NCI-H2227 treated with DMSO at 0.1 percent for 48 hours (cell line): ENCODE measurements at regions not wholly inside any gene's neighbourhood (a gene's known extent, or its start where the extent isn't known, plus 50 kb on each side); places are given as distances from the start of the nearest gene placed in this dataset.

Experiments used
- DNase-seq: peaks from one replicate; lab custom pipeline; 2025; lab: John Stamatoyannopoulos, UW

DNA sequence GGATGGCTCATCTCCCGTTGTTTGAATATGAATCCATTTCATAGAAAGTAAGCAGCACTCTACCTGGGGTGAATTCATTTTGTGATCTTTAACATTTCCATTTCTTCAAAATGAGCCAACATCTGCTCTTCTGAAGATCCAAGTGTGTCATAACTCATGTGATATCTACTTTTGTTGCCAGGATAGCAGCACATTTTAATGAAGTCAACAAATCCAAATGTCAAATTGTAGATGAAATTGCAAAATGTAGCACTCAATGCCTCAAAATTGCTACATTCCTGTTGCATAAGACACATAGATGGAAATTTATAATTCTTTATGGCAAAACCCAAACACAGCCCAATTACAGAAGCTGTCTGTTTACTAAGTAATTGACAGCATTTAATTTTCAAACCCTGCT is 360.7 kb downstream of the TMX3 start:
- DNase-seq, result no peak

DNA sequence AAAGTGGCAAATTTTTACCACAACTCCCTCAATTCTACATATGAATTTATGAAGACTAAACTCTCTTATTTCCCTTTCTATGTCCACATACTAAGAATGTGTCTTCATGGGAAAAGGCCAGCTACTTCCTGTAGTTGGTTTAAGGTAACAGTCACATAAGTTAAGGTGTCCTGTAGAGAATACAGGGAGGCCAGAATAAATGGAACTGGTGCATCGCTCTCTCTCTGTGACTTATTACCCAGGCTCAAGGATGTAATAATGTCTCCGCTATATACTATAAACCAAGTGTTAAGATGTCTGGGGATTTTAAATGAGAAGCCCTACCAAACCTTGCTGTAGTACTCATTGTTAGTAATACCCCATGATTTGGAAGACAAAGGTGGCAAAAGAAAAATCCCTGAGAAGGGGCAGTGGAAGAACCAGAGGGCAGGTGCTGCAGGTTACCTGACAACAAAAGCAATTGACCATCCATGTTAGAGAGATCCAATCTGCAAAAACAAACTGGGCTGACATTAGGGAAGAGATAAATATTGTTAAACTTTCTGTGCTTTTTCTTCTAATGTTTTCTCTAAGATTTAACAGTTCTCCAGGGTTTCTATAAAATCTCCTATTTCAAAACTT is 372.8 kb downstream of the TMX3 start:
- no peak for DNase-seq

DNA sequence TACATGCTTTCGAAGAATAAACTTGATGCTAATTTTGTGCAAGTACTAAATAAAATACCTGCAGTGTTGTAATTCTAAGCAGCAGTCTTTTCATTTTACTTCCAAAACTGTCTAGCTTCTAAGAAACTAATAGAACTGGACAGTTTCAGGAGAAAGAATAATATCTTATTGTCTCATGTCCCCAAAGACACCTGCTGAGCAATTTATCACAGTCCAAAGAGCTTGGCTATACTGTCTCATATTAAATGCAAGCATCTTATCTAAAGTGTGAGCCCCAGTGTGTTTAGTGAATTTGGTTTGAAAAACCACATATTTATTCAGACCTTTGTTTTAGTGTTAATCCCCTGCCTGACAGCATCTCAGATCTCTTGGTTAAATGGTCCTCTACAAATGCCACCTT is 374.3 kb downstream of the TMX3 start:
- DNase-seq, result no peak

DNA sequence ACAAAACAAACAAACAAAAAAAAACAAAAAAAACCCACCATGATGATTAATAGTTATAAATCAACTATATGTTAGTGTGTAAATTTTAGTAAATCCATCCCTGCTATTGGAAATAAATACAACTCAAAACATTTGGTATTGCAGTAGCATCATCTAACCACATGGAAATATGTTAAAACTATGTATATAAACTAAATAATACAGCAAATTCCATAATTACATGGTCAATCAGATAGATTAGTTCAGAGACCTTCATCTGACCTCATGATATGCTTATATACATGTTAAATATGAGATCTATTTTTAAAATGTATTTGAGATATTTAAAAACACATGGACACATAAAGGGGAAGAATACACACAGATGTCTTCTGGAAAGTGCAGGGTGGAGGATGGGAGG is 384.2 kb downstream of the TMX3 start:
- DNase-seq, result no peak

DNA sequence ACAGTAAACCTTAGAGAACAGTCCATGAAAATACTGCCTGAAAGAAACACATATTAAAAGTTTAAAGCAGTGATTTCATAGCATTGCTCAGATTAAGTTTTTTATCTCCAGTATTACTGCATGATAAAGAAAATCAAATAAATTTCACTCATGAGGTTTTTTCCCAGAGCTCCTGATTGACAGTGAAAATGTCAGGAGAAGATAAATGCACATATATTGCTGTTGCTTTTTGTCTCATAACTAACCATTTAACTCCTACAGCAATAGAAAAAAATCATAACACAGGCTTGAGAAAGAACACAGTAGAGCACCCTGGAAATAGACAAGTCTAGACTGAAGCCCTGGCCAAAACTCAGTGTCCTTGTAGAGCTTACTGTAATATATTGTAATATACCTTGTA is 391.0 kb downstream of the TMX3 start:
- DNase-seq, result no peak

DNA sequence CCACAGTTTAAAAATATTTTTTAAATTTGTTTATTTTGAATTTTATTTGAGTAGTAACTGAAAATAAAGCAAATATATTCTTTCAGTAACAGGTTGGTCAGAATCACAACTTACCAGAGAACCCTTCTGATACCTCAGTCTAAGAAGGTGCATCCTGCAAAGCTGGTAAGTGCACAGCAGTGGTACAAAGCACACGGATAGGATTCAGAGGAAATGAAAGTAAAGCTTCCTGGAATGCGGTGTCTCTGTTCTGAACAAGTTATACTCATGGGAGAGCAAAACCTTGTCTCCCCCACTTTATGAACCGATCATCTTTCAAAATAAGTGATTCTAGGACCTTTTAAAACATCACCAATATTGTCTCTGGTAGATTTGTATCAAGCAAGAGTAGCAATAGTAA is 398.3 kb downstream of the TMX3 start:
- no peak for DNase-seq

DNA sequence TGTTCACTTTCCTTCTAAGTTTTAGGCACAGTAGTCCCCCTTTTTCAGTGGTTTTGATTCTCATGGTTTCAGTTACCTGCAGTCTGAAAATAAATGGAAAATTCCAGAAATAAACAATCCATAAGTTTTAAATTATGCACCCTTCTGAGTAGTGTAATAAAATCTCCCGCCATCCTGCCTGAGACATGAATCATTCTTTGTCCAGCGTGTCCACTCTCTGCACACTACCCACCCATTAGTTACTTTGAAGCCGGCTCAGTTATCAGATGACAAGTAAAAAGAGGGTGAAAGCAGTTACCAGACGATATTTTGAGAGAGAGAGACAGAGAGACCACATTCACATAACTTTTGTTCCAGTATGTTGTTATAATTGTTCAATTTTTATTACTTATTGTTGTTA is 400.5 kb downstream of the TMX3 start:
- DNase-seq, result no peak

DNA sequence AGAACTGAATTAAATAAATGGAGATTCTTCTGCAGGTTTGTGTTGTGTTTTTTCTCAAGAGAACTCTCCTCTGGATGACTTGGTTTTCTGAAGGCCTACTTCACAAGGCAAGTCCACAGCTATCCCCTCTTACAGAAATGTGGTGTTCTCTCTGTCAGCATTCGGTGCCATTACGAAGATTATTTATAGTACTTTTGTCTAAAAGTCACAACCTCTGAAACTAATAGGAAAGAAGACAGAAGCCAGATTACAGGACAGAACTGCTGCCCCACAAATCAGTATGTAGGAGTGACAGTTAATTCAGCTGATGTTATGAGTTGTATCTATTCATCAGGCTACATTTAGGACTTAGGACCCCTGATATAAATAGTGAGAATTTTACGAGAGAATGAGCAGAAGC is 413.5 kb downstream of the TMX3 start:
- no peak for DNase-seq

DNA sequence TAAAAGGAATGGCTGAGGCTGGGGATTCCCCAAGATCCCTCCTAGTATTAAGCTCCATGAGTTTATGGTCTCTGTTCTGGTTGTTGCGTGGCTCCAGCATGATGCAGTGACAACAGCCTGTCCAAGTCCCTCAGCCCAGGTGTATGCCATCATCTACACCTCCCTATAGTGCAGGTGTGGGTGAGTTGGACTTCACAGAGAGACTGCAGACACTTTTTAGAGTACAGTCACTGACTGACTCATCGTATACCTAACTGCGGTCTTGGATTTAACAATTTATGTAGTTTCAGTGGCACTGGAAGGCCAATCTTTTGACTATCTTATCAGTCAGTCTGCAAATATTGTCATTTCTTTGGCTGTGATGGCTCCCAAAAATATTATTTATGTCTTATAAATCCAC is 415.0 kb downstream of the TMX3 start:
- no peak for DNase-seq

DNA sequence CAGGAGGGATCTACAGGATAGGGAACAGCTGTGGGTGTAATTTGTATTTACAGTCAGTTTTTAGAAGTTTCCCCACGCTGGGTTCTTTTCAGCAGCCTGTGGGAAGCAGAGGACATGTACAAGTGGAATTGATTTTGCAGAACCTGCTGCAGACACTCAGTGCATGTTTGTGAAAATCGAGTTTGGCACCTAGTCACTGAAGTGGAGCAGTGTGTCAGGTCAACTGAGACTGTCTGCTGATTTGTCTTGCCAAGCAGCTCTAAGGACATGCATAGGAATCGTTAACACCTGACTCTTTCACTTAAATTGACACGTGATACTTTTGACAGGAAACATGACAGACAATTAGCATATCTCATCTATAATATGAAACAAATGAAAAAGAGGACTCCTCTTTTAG is 416.6 kb downstream of the TMX3 start:
- DNase-seq, result no peak

DNA sequence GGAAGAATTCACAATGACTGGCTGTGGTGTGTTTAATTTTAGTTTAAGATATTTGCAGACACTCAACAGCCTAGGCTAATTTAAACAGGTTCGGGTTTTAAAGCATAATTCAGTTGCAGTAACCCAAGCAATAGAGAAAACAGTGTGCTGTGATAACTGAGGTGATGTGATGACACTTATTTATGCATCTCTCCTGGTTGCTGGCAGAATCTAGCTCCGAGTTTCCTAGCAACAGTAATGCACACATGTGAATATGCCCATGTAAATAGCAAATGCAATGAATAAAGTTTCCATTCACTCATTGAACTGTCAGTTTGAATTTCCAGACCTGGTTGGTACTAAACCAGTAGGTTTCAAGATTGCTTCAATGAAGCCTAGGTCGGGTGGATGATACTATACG is 426.5 kb downstream of the TMX3 start:
- DNase-seq, result no peak

DNA sequence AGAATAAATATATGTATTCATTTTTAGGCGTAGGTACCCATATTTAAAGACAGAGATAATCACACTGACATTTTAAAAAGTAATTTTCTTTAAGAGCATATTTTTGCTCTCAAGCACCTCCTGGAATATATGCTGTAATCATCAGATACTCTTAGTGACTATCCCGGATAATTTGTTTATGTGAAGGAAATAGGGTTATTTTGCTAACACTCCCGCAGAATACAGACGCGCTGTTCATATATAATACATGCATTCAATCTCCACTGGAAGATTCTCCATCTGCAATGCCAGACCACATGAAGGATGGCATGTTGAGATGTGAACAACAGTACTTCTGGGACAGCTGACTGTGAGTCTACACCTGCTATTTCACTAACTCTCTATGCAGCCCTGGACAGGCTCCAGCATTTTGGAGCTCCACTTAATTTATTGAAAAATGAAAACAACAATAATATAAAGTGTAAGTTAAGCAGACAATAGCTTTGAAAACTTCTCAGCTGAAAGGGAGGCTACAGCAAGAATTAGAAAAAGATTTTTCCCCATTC is 430.6 kb downstream of the TMX3 start:
- peak; percentile 65 for DNase-seq

DNA sequence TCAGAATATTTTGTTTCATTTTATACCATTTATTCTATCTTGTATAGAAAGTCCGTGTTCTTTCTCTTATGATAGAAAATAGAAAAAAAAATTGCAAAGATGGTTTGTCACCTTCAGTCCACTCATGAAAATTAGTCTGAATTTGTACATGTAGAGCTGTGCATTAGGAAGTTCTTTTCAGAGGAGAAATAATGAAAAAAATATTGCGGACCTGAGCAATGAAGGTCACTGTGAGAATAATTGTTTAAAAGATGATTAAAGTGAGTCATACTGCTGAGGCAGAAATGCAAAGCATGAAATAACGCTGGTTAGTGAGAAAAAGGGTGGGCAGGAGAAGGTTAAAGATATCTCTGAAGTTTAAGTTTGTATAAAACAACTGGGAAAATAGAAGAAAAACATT is 431.1 kb downstream of the TMX3 start:
- DNase-seq, result no peak

DNA sequence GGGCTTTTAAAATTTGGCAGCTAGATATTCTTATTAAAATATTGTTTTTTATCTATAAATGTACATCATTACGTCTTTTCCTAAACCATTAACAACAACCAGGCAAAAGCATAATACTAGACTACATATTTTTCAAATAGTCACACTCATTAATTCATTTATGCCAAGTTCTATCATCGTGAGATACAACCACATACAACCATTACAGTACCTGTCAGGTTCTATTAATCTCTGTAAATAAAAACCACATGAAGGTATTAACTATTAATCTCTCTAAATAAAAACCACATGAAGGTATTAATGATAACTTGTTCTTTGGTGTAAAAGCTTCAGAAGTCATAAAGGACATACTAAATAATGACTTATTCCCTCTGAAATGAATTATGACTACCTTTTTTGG is 432.7 kb downstream of the TMX3 start:
- no peak for DNase-seq

DNA sequence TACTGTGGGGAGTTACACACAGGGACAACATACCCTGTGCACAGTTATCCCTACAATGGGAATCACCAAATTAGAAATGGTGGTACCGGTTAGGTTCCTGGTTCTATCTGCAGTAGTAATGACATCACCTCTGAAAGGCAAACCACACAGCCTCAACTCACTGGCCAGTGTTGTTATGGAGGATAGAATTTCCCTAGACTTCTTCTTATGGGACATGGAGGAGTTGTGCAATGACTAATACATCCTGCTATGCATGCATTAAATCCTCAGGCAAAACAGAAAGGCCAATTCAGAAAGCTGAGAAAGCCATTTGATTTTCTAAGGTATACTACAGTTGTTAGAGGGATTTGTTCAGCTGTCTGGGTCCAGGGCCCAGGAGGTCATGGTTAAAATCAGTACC is 439.3 kb downstream of the TMX3 start:
- DNase-seq, result no peak

DNA sequence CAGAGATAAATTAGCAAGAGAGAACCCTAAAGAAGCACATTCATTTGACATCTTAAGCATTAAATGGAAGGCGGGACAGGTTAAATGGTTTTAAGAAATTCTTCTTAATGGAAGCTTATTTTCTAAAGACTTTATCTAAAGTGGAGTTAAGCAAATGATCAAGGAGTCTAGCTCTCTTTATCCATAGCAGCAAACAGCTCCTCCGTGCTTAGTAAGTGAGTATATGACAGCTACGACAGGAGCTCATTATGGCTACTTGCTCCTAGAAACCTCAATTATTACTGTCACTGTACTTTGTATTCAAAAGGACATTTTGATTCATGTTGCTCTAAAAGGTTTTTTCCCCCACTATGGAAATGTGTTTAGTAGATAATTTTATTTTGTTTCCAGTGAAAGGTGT is 444.9 kb downstream of the TMX3 start:
- DNase-seq, result no peak

DNA sequence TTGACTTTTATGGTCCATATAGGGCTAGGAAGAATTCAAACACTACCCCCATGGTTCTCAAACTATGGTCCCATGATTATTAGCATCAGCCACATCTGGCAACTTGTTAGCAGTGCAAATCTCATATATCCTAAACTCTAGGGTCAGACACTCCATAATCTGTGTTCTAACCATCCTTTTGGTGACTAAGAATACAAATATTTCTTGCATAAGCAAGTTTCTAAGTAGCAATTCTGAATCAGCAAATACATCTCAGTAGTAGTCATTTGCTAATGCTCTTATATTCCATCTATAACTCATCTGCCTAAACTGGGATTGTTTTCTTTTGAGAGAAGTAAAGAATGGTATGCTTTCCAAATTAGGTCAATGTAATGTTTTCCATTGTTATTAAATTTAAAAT is 447.3 kb downstream of the TMX3 start:
- no peak for DNase-seq

DNA sequence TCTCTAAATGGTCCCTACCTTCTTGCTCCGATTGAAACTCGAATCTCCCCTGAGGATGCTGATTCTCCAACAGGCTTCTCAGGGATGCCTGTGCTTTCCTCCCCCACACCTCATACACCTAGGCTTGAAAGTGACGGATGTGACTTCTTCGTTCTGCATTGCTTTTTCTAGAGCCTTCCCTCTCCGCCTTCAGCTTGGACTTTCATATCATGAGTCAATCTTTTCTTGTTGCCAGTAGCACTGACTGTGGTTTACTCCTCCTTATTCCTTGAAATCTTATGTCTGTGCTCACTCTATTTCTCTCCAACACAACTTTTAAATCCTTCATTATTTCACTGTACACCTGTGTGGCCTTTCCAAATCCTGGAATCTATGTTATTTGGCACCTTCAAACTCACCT is 451.4 kb downstream of the TMX3 start:
- DNase-seq, result no peak

DNA sequence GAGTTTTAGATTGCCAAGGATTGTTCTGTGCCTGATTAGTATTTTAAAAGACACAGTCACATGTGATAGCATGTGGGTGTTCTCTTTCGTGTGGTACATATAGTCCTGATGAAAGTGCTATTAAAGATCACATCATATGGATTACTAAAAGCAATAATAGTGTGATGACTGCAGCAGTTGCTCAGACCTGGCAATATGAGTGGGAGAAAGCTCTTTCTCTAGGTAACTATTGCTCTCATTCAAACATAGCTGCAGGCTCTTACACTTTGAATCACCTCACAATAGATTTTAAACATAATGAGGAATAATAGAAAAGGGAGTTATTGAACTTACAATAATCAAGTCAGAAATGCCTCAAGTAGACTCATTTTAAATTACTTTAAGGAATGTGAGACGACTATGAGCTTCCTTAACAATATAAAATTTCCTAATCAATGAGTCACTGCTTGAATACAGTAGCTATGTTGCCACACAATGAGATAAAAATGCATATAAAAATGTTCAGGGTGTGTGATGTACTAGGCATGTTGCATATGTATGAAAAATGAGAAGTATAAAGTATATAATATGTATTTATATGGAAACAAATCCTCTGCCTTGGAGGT is 452.1 kb downstream of the TMX3 start:
- no peak for DNase-seq

DNA sequence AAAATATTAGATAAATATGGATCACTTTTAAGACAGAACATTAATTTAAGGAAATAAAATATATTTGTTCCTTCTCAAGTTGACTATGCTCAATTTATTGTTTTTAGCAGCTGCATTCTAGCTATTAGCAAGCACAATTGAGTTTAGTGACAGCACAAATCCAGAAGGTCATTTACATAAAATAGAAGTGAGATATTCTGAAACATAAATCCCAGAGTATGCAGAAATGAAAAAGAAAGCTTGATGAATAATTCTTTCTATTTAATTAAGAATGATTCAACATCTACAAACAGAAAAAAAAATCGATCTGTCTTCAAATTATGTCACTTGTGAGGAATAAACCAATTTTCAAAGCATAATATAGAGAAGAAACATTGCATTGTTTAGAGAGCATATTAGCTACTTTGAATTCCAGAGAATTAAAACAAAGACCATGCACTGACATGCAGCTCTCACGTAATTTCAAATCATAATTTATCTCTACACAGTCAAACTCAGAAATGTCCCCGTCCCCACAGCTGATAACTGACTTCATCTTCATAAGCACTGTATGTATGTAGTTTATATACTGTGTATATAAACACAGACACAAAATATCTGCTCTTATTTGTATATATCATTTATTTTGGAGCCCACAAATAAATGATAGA is 458.4 kb downstream of the TMX3 start:
- DNase-seq, result no peak

DNA sequence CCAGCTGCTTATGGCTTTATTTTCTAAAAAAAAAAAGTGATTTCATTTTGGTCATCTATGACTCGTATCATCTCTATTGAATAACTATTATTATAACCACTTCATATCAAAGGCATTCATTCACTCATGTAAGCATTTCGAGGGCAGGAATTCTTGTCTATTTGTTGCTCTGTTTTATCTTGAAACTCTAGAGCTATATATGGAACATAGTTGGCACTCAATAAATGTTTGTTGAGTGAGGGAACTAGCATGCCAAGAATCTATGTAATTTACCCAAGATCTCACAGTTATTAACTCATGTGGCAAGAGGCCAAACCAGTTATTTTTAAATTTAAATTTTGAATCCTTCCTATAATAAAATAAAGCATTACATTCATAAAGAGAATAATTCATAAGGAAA is 470.1 kb downstream of the TMX3 start:
- no peak for DNase-seq

DNA sequence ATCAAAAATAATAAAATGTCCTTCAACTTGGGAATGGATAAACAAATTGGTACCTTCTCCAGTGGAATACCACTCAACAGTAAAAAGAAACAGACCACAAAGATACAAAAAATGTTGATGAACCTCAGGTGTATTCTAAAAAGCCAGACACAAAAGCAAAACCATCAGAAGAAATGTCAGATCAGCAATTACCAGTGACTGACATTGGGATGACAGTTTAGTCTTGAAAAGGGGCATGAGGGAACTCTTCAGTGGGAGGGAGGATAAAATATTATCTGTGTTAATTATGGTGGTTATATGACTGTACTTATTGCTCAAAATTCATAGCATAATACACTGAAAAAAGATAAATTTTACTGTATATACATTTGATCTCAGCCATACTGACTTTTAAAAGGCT is 473.0 kb downstream of the TMX3 start:
- no peak for DNase-seq

DNA sequence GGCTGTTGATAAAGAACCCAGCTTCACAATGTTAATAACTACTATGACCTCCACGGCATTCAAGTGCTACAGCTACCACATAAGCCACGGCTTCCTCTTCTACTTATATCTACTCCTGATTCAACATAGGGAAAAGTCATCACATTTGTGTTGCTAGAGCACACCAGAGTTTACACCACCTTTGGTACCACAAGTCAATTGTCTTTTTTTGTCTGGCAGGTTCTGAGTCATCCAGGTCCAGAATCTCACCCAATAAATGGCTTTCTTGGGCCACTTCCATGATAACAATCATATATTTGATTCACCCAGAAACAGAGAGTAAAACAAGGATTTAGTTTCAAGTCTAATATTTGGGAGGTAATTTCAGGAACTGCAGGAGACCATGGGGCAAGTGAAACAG is 480.2 kb downstream of the TMX3 start:
- DNase-seq, result no peak

DNA sequence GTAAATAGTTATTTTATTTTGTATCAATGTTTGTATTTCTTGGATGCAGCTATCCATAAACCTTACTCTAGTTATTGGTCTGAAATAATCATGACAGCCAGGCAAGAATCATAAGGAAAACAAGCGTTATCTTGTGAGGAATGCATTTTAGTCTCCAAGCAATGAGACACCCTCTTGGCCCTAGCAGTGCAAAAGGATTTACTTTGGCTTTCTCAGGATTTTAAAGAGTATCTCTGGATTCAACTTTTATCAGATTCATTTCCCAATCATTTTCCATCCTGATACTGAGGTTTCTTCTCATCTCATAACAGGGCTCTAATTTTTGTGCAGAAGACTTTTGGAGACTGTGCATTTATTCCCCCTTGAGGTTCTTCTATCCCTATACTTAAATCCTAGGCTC is 480.8 kb downstream of the TMX3 start:
- DNase-seq, result no peak
